ENCODE measurements at regions not wholly inside any gene's neighbourhood (a gene's known extent, or its start where the extent isn't known, plus 50 kb on each side); places are given as distances from the start of the nearest gene placed in this dataset.
"Not testable (repeated sequence)": the region's sequence is repeated elsewhere in the genome, so short reads cannot be mapped to it uniquely, and the experiment has no call there.

DNA sequence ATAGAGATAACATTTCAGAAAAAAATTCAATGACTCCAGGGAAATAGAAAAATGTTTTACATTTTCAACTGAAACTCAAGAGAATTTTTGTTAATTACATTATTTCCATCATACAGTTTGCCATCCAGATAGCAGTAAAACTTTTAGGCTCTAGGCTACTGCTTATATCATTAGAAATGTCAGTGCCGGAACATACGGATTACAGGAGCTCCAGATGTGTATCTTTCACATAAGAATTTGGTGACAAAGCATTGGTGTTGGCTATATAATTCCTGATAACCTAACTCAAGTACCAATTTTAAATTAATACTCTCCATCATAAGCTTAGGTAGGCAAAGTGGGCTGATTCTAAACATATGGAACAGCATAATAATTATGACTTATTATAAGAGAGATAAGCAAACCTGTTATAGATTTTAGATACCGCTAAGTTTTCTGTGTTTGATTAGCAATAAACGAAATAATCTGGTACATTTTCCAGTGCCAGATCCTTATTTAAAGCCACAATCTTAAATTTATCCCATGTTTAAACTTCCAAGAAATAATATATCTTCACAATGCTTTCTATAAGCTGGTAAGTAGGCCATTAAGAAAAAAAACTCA, 637.9 kb downstream of the NXPH1 start:
- no peak for DNase-seq (ENCODE audit: low spot score)

DNA sequence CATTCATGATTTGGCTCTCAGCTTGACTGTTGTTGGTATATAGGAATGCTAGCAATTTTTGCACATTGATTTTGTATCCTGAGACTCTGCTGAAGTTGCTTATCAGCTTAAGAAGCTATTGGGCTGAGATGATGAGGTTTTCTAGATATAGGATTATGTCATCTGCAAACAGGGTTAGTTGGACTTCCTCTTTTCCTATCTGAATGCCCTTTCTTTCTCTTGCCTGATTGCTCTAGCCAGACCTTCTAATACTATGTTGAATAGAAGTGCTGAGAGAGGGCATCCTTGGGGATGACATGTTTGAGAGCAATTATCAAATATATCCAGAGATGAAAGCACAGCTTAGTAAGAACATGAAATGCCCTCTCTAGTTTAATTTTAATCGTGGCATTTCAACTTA, 642.4 kb downstream of the NXPH1 start:
- not testable (repeated sequence) for DNase-seq (ENCODE audit: low spot score)

DNA sequence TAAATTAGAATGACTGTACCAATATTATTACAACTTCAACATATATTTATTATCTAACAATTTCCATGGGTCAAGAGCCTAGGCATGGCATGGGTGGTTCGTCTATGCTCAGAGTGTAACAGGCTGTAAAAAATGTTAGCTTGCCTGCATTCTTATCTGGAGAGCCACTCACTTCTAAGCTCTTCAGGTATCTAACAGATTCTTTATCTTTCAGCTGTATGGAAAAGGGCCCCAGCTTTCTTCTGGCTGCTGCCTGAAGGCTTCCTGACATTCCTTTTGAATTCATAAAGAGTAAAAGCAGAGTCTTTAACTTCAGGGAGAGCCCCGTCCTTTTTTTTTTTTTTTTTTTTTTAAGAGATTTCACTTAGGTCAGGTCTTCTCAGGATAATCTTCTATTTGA, 648.8 kb downstream of the NXPH1 start:
- DNase-seq (ENCODE audit: low spot score): no peak

DNA sequence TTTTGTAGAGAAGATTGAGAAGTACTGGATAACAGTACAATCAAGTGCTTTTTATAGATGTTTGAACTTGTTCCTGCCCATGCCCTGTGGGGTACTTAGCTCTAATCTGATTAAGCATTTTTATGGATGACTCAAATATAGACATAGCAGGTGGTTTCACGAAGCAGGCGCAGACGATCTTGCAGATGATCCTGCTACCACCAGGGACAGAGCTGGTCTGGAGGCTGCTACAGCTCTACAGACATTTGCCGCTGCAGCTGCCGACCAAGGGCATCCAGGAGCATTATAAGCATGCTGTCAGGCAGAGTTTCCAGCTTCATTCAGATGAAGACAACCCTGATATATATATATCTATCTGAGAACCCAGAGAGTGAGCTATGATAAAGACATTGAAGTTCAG, 650.4 kb downstream of the NXPH1 start:
- DNase-seq (ENCODE audit: low spot score): no peak

DNA sequence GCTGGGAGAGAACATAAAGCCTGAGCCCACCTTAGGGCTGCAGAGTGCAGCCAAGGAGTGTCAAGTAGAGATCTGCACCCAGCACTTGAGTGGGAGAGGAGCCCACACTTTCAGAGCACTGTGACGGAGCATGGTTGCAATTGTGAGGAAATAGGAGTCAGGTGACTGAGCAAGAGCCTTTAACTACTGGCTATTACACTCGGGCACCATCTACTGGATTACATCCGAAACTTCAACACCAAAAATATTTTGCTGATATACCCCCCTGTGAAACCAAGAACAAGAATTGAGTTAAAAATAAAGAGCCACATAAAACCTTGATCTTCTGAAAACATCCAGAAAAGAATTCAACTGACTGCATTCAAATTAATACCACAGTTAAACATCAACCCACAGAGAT, 657.9 kb downstream of the NXPH1 start:
- no peak for DNase-seq (ENCODE audit: low spot score)

DNA sequence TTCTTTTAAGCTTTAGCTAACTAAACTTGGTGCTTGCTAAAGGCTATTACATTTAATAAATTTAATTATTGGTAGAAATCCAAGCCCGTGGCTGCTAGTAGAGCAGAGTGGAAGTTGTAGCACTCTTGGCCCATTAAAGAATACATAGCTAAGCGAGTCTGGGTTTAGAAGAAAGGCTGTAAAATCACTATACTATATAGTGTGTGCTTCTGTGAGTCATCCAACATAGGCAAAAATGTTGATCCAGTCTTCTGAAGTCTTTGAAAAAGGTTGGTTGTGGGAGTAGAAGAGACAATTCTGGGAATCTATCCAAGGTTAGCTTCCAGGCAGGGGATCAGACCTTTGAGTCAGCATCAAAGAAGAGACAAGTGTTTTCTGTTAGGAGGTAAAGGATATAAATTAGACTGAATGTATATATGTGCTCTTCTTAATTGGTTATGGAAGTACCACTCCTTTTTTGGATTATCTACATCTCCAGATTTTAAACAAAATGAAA, 664.2 kb downstream of the NXPH1 start:
- no peak for DNase-seq (ENCODE audit: low spot score)

DNA sequence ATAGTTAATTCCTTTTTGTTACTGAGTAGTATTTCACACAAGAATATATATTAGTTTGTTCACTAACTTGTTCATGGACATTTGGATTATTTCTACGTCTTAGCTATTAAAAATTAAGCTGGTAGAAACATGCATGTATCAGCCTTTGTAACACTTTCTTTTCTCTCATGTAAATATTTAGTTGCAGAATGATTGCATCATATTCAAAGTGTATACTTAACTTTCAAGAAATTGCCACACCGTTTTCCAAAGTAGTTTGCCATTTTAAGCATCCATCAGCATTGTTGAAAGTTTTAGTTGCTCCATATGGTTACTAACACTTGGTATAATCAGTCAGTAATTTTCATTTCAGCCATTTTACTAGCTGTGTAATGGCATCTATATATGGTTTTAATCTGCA, 666.9 kb downstream of the NXPH1 start:
- DNase-seq (ENCODE audit: low spot score): no peak

DNA sequence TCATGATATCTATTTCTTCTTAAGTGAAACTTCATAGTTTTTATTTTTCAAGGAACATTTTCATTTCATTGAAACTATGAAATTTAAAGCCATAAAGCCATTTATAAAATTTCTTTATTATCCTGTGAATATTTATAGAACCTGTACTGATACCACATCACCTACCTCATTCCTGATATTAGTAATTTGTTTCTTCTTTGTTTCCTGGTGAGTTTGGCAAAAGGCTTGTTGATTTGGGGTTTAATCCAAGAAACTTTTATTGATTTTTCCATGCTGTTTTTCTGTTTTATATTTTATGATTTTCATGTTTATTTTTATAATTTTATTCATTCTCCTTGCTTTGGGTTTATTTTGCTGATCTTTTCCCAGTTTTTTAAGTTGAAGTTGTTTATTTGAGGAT, 669.4 kb downstream of the NXPH1 start:
- no peak for DNase-seq (ENCODE audit: low spot score)

DNA sequence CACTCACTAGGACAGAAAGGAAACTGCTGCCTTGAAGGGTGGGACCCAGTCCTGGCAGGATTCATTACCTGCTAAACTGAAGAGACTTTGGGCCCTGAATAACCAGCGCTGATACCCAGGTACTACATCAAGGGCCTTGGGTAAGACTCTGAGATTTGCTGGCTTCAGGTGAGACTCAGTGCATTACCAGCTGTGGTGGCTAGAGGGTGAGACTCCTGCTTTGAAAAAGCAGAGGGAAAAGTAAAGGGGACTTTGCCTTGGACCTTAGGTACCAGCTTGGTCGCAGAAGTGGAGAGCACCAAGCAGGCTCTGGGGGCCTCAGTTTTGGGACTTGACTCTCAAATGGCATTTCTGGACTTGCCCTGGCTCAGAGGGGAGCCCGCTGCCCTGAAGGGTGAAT, 673.3 kb downstream of the NXPH1 start:
- DNase-seq (ENCODE audit: low spot score): no peak

DNA sequence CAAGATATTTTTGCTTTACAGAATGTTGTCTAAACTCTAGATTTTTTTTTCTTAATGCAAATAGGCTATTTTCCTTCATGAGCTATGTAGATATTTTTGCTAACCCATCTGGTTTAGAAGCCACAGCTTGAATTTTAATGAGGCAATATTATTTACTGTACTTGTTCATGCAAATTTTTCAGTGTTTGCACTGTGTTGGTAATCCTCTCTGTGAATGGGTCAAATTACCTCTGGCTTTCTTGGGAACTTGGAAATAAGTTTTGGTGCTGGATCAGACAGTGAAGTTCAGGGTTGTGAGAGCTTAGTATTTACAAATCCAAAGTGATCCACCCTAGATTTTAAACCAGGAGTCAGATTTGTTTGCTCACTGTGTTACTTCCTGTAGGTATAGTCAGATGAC, 686.9 kb downstream of the NXPH1 start:
- DNase-seq (ENCODE audit: low spot score): no peak

DNA sequence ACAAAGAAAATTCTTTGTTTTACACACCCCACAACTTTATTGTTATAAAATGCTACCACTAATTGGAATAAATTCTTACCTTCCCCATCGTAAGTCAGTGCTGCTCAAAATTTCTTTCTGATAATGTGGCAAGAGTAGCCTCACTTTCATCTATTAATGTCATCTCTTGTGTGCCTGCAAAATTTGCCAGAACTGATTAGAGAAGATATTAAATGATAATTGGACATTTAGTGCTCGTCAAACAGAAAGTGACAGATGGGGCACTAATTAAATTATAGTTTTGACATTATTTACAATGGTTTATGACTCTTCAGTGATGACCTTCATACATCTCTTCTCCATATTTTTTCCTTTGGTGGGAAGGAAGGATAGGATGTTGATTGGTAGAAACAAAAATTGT, 690.9 kb downstream of the NXPH1 start:
- DNase-seq (ENCODE audit: low spot score): no peak

DNA sequence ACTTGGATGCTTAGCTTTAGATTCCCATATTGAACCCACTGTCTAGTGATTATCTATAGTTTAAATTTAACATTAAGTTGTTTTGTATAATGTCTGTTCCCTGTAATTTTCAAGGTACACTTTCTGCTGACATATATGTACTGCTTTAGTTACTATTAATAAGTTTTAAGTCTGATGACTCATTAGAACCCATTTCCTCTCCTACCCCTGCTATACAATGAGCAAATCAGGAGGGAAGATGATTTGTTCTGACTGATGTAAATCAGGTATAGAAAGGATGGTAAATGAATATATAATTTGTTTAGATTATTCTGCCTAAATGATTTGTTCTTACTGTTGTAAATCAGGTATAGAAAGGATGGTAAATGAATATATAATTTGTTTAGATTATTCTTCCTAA, 691.8 kb downstream of the NXPH1 start:
- no peak for DNase-seq (ENCODE audit: low spot score)

DNA sequence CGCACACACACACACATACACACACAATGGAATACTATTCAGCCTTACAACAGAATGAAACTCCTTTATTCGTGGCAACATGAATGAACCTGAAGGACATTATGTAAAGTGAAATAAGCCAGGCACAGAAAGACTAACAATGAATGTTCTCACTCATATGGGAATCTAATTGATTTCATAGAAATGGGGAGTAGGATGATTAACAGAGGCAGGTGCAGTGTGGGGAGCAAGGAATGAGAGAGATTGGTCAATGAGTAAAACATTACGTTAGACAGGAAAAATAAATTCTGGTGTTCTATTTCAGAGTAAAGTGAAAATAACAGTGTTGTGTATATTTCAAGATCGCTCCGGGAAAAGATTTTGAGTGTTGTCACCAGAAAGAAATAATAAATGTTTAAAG, 694.5 kb downstream of the NXPH1 start:
- no peak for DNase-seq (ENCODE audit: low spot score)

DNA sequence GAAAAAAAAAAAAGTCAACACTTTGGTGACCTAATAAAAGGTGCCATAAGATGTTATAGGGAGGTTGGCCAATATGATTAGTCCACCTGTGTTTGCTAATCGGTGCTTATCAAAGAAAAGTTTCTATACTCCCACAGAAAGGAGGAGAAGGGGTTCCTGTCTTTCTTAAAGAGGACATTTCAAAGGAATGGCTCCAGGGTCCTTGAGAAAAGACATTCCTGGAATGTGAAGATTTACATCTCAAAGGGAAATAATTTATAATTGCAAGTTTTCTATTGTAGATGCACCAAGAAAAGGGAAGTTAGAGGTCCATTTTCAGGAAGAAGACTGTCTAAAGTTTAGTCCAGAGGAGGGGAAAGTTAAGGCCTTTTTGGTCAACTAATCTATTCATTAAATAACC, 715.3 kb downstream of the NXPH1 start:
- DNase-seq (ENCODE audit: low spot score): no peak

DNA sequence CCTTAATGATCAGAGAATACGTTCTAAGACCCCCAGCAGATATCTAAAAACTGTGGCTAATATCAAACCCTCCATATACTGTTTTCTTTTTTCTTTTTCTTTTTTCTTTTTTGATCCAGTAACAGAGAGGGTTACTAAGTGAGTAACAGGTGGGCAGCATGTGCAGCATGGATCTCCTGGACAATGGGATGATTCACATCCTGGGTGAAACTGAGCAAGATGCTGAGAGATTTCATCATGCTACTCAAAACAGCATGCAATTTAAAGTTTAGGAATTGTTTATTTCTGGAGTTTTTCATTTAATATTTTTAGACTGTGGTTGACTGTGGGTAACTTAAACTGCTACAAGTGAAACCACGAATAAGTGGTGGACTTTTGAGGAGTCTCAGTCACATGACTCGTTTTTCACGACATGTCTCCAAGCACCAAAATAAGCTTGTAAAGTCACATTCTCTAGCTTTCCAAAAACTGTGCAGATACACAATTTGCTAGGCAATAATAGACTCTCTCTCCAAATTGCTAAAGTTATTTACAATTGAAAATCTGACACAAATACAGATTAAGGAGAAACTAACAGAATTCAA, 716.2 kb downstream of the NXPH1 start:
- DNase-seq (ENCODE audit: low spot score): no peak

DNA sequence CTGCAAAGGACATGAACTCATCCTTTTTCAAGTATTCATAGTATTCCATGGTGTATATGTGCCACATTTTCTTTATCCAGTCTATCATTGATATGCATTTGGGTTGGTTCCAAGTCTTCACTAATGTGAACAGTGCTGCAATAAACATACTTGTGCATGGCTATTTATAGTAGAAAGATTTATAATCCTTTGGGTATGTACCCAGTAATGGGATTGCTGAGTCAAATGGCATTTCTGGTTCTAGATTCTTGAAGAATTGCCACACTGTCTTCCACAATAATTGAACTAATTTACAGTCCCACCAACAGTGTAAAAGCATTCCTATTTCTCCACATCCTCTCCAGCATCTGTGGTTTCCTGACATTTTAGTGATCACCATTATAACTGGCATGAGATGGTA, 730.3 kb downstream of the NXPH1 start:
- DNase-seq (ENCODE audit: low spot score): not testable (repeated sequence)

DNA sequence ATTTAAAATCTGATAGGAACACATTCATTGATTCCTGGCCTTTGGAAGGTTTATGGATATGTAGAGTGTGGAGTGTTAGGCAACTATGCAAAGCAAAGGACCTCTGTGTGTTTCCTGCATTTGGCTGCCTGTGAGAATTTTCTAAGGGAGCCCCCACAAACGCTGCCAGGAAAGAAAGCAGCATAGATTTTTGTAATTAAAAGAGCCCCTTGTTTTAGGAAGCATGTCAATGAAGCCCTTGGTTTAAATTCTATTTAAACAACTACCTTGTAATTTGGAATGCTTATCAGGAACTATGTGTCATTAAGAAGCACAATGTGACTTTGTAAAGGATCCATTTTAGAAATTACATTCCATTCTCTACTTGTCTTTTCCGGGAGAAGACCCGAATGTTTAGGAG, 742.5 kb downstream of the NXPH1 start:
- DNase-seq (ENCODE audit: low spot score): no peak

DNA sequence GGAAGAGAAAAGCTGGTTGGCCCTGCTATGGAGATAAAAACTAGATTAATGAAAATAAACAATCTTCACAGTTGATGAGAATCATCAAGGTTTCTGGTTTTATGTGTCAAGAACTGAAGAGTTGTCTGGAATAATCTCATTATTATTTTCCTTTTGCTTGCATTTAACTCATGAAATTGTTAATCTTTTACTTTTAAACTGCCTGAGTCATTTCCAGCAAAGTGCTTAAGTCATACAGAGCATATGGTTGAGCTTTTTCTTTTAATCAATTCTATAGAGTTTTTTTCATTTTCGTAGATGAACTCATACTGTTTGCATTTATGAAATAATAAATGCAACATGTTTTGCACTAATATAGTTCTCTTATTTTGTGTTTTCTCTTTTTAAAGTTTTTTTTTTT, 747.9 kb downstream of the NXPH1 start:
- DNase-seq (ENCODE audit: low spot score): no peak

DNA sequence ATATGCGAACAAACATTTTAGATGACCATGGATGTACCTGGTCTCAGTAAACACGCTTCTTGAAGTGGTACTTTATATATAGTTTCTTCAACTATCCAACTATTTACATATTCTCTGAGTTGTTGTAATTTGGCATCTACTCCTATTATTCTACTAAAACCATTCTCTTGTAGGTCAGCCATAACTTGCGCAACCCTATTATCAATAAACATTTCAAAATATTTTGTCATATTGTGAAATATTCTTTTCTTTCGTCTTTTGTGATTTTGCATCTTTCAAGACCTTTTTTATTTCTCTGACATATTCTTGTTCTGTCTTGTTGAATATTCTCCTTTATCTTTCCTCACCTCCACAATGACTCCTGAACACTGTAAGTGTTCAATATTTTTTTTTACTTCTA, 753.3 kb downstream of the NXPH1 start:
- no peak for DNase-seq (ENCODE audit: low spot score)

DNA sequence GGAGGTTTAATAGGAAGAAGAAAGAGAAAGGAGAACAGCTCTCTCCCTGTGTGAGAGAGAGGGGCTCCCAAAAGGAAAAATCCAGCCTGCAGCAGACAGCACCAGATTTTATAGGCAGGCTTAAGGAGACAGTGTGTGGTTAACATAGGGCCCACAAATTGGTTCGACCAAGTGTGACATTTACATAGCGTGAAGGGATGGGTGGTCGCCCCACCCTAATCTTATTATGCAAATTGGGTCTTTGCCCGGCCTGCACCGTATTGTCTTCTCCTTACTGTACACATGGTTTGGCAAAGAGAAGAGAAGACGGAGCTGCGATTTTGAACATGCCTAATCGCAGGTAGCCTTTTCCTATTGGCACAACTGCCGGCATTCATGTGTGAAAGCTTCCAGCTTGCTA, 756.3 kb downstream of the NXPH1 start:
- no peak for DNase-seq (ENCODE audit: low spot score)

DNA sequence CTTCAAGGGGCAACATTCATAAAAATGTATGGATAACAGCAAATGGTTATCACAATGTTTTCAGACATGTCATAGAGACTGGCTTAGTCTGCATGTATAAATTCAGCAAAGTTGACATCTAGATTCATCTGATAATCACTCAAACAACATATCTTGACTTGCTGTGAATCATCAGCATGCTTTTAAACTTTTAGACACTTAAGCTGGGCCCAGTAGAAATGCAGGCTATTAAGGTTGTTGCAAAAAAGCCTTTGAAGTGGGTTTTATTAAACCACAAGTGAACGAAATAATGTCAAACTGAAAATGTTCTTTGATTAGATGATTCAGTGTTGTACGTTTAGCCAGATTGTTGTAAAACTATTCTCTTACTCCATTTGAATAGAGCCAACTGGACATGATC, 759.6 kb downstream of the NXPH1 start:
- DNase-seq (ENCODE audit: low spot score): no peak

DNA sequence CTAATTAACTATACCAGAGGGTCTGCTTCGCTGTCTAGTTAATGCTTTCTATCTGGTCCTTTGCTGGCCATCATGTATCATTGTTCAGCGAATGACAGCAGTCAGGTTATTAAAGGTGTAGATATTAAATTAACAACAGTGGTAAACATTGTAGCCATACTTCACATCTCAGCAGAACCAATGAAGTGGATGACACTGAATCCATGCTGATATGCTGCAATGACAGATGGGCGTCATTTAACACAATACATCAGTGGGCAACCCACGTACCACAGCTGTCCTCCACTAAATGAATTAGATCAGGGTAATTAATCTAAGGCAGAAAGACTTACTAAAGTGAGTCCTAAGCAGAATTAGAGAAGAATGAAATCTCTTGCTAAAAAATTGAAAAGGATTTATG, 767.2 kb downstream of the NXPH1 start:
- DNase-seq (ENCODE audit: low spot score): no peak

DNA sequence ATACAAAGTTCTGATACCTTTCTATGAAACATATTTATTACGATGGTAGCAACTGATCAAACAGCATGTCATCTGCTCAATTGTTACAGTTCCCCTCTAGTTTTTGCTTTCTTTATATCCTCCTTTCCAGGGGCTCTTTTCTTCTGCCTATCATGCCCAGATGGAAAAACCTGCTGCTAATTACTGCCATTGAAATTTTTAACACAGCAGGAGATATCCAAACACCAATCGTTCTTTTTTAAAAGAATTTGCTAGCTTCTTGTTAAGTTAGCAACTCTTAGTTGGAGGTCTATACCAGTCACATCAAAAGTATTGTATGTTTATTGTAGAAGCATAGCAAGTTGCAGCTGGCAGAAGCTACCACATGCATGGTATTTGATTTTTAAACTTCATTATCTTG, 768.5 kb downstream of the NXPH1 start:
- DNase-seq (ENCODE audit: low spot score): no peak

DNA sequence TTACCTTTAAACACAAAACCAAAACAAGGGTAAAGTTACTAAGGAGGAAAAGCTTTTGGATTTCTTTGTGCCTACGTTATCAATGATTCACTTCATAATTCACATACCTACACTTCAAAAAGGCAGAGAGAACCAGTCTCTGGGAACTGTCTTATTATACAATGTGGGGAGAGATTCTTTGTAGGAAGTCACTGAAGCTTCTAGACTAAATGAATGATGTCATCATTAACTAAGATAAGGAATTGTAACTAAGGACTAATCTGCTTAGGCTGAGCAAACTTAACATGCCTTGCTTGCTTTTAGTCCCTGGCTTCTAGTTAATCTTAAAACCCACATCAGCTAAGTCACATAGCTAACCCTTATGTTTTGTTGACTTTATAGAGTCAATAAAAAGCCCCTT, 771.2 kb downstream of the NXPH1 start:
- DNase-seq (ENCODE audit: low spot score): no peak

All from hematopoietic multipotent progenitor cell treated with erythropoietin and hydrocortisone succinate and interleukin-3 and kit ligand, for 15 days (in vitro differentiated cells).